HG02884 (cell line): ENCODE measurements at regions not wholly inside any gene's neighbourhood (a gene's known extent, or its start where the extent isn't known, plus 50 kb on each side); places are given as distances from the start of the nearest gene placed in this dataset.

Experiments used
- ATAC-seq: cut with Tn5 transposase; IDR thresholded peaks from one replicate; pipeline ENCODE4 v1.9.1; 2021; ENCODE audit warnings: mild to moderate bottlenecking, moderate library complexity; ENCODE audit not compliant: unreplicated experiment

DNA sequence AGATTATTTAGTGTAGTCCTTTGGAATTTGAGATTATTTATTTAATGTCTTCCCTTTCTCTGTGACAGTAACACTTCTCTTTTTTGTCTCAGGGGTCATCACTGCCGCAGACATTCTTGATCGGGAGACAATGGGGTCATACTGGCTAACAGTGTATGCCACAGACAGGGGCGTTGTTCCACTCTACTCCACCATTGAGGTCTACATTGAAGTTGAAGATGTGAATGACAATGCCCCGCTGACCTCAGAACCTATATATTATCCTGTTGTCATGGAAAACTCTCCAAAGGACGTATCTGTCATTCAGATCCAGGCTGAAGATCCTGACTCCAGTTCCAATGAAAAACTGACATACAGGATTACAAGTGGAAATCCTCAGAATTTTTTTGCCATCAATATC lies 299.9 kb downstream of the FAT3 start:
- ATAC-seq: no peak

DNA sequence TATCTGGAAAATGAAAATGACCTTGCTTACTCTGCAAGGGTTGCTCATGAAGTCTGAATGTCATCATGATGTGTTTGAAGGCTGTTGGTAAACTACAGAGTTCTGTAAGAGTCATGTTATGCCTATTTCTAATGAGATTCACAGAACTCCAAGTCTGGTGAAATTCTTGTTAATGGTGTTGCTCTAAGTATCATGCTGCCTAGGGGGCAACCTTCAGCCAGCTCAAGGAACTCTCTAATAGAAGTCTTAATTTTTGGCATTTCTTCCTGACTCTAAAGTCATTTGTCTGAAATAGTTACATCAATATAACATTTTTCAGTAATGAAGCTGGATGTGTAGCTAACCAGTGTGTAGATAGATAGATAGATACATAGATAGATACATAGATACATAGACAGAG lies 302.8 kb downstream of the FAT3 start:
- no peak for ATAC-seq

DNA sequence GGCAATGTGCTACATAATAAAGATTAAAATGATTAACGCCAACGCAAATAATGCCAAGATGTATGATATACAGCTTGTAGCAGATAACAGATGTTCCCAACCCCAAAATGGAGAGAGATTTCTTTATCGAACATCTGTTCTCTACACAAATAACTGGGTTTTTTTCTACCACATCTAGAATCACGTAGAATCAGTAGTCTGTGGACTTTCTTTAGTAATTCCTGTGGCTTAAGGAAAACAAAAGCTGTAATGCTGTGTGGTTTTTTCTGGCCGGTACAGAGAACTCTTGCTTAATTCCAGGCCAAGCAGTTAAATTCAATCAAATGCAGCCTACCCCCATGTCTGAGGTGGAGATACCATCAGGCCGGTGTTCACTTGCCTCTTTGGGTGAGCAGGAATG lies 303.4 kb downstream of the FAT3 start:
- ATAC-seq: no peak

DNA sequence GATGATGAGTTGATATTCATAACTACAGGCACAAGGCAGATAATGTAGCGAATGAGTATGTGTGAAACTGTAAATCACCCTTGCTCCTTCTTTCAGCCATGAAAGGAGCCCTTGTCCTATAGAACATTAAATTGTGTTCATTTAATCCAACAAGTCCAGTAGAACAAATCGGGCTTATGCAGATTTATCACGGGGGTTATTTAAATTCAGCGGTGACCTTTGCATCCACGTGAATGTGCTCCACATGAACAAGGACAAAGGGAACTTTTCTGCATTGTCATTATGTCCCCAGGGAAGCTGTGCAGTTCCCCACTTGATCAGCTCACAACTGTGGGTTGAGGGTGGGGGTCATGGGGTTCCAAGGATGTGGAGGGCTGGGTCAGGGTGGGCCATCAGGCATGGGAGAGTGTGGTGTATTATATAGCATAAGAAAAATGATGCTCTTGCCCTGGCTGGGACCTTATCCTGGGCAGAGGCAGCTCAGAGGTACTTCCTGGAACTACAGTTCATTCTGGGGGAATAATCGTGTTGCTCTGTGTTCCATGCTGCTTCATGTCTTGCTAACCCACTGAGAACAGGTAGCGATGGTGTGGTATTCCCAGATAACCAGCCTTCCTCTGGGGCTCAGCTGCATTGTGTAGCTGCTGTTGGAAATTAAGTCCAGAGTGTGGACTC lies 306.6 kb downstream of the FAT3 start:
- ATAC-seq: no peak

DNA sequence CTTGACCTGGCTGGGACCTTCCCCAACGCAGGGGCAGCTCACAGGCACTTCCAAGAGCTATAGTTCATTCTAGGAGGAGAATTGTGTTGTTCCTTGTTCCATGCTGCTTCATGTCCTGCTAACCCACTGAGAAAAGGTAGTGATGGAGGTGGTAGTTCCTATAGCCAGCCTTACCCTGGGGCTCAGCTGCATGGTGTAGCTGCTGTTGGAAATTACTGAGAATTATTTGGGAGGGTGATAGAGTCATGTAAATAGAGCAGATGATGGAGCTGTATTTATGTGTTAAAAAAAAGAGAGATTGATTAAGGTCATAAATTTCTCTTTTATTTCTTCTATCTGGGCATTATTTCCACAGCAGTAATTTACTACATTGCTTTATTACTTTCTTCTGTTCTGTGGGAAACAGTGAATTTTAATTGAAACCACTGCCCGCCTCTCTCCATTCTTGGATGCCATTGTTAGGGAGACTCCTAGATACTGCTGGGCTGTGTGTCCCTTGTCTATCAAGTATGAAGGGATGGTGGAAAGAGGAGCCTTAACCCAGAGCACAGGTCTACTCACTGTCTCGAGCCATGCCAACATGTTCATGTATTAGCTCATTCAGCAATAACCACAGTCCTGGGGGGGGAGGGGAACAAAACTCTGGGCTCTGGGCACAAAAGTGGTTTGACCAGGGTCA lies 309.2 kb downstream of the FAT3 start:
- no peak for ATAC-seq

DNA sequence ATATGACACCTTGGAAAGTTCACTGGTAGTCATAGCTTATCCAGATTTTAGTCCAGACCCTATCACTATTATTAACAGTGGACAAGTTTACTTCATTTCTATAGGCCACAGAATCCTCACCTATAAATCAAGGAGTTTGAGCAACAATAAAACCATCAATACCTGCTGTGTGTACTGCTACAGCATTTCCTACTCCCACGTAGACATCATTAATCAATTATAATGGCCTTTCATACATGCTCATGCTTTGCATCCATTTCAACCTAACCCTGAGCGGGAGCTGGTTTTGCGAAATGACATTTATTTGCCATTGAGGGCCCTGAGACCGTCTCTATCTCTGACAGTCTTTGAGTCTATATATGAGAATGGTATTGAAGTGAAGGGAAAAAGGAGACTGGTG lies 312.3 kb downstream of the FAT3 start:
- no peak for ATAC-seq

DNA sequence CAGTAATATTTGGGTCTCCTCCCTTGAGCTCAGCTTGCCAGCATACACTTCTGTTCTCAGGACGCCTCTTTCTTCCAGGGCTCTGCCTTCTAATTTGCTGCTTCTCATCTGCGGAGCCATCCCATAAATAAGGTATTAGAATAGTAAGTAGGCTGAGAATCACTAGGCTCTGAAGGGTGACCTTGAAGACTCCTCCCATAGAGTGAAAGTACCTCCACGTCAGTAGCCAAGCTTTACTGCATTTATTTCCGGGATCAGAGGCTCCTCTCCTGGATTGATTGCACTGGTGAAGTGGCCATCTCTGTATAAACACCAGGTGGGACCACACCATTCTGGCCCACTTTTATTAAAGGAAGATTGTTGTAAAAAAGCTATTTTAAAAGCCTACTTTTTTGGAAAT lies 315.5 kb downstream of the FAT3 start:
- no peak for ATAC-seq

DNA sequence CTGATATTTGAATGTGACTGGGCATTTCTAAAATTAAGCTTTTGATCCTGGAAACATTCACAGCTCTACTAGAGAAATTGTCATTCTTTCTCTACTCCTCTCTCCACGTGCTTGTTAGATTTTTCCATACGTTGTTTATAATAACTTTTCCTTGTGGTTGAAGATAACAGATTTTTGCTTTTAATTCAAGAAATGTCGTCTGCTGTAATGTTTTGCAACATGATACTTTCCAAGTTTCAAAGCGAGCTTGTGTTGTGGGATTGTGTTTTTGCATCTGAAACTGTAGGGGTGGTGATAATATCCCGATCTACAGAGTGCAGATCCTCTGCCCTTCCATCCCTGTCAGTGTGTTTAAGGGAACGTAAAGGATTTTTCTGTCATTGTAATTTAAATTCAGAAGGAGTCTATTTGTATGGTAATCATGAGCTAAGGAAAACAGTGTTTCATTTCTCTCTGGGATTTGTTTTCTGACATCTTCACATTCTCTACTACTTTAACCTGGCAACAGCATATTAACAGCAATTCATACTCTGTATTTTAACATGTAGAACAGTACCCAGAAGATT lies 321.4 kb downstream of the FAT3 start:
- ATAC-seq: no peak

DNA sequence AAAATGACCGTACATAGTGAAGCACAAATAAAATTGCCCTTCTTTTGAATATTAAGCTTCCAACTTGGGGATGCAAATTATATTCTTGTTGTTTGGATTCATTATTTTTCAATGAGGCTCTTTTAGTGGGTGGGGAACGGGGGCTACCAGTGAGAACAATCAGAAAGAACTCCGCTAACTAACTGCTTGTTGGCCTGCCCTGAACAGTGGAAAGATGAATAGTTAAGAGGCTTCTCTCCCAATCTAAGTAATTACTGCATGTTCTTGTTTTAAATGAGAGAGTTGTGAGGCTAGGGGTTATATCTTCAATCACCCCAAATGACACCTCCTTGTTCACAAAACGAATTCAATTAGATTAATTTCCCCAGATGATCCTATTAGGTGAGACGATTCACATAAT lies 322.0 kb downstream of the FAT3 start:
- no peak for ATAC-seq

DNA sequence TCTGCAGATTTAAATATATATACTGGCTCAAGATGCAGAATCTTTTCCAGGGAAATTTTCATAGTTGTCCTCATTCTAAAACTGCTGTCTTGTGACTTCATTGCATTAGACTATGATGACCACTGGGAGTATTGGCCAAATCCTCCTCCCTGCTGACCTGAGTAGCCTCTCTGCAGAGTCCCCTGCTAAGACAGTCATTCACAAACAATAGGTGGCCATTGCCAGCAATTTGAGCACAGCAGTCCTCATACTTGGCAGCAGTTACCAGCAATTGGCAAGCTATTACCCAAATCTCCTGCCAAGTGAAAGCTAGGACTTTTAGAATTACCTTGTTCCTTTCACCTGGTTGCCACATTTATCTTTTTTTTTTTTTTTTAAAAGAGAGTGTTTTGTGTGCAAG lies 325.8 kb downstream of the FAT3 start:
- ATAC-seq: no peak

DNA sequence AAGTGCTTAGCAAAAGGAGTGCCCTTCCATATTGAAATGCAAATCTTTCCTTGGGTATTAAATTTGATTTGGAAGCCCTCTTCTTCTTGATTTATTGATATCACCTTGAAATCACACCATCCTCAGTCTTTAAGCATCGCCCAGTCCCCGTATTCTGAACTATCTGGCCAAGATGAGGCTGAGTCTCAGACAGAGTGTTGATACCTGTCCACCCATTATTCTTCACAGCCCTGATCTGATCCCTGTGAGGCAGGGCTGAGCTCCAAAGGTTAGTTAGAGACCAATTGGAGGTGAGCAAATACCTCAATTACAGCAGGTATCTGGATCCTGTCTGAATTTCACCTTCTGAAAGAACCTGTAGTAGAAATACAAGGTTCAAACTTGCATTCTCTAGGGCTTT lies 326.3 kb downstream of the FAT3 start:
- ATAC-seq: no peak

GRCh38 chr11:92552942-92553341 lies 328.3 kb downstream of the FAT3 start:
- no peak for ATAC-seq

- no peak for ATAC-seq
Measured at GRCh38 chr11:92554688-92555087, 330.1 kb downstream of the FAT3 start.

GRCh38 chr11:92556431-92556830 lies 331.8 kb downstream of the FAT3 start:
- no peak for ATAC-seq

DNA sequence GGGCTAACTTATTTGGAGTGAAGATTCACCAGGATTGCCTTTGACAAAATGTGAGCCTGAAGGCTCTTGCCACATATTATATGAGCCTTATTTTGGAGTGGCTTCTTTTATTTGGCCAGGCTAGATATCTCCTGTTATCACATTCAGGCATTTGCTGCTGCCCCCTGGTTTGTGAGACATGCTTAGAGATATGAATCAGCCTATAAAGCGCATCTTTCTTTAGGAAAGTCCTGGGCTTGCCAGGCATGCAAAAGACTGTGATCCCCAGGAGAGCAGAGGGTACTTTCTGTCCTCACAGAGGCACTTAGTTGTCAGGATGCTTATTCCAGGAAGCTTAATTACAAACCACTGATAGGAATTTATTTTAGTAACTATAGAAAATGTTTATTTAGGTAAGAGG lies 333.3 kb downstream of the FAT3 start:
- ATAC-seq: no peak

- ATAC-seq: no peak
Measured at GRCh38 chr11:92558323-92558722, 333.7 kb downstream of the FAT3 start.

- ATAC-seq: no peak
Measured at GRCh38 chr11:92569726-92570125, 345.1 kb downstream of the FAT3 start.

DNA sequence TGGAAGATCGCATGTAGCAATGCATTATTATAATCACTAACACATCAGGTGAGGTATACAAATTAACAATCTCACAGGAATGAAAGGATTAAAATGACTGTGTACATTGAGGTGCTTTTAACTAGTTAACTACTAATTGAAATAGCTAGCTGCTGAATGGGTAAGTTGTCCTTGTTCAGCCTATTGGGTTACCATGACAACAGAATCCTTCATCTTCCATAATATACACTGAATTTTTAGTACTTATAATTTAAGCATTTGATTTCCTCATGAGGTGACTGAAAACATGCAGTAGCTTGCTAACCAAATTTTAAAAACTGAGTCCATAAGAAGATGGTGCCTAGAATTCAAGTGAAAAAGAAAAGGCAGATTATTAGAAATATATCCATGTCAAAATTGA lies 347.9 kb downstream of the FAT3 start:
- no peak for ATAC-seq

GRCh38 chr11:92576315-92576714 lies 351.7 kb downstream of the FAT3 start:
- ATAC-seq: no peak

DNA sequence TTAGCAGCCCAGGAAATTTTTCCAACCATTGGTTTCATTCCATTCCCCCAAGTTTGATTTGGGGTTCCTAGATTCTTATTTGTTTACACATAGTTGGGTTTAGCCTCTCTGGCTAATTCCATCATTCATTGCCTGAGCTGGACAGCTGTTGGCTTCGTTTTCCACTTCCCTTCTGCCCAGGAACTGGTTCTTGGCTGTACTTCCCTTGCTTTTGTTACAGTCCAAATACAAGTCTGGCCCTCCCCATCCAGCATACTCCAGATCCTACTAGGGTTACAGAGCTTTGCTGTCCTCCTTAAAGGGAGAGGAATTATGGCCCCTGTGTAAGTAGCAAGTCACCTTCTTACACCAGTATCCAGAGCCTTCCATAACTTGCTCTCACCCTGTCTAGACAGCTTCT lies 356.3 kb downstream of the FAT3 start:
- ATAC-seq: no peak

DNA sequence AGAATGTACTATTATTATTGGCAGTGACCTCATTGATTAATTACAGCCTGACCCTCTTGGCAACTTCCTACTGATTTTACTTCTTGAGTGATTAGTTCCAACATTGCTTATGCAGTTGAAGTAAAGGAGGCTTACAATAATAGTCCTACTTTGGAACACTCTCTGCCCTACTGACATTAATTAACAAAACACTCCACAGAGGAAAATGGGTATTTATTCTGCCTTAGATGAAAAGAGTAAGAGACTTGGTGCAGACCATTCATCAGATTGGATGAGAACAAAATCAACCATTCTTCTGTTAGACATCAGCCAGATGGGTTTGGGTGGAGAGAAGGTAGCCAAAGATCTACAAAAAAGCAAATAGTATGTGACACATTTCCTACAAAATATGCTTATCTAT lies 363.8 kb downstream of the FAT3 start:
- no peak for ATAC-seq

- ATAC-seq: no peak
Measured at GRCh38 chr11:92589512-92589911, 364.9 kb downstream of the FAT3 start.

GRCh38 chr11:92591521-92591920 lies 366.9 kb downstream of the FAT3 start:
- no peak for ATAC-seq
